HCT116 (cell line): ENCODE measurements at regions not wholly inside any gene's neighbourhood (a gene's known extent, or its start where the extent isn't known, plus 50 kb on each side); places are given as distances from the start of the nearest gene placed in this dataset.

Source experiments
- CTCF ChIP-seq, 3 experiments: fragments of 200-600 bp in 1 of 3; sonication (generic) in 1 of 3; IDR thresholded peaks in 2 of 3; conservative IDR thresholded peaks in 1 of 3; 2 replicates each; pipeline ENCODE4 v1.5.1; 2012 to 2017; ENCODE audit warnings: low read depth in 2 of 3, low read length in 2 of 3, antibody characterized with exemption in 1 of 3, borderline replicate concordance in 1 of 3, control low read depth in 1 of 3, mild to moderate bottlenecking in 1 of 3, mixed read lengths in 1 of 3, mixed run types in 1 of 3, moderate library complexity in 1 of 3; ENCODE audit not compliant: insufficient read depth in 1 of 3
- EZH2 ChIP-seq: fragments of 200-600 bp; sonication (generic); IDR thresholded peaks from 2 replicates; pipeline ENCODE4 v1.6.1; 2017; ENCODE audit warnings: antibody characterized with exemption, mixed run types
- JUND ChIP-seq: IDR thresholded peaks from 2 replicates; pipeline ENCODE4 v1.6.1; 2012
- RAD21 ChIP-seq: IDR thresholded peaks from 2 replicates; pipeline ENCODE4 v1.6.1; 2012; ENCODE audit warnings: low read depth, mild to moderate bottlenecking
- TF ChIP-seq, protein P1 (sequence below): IDR thresholded peaks from 2 replicates; pipeline ENCODE4 v1.6.1; 2012

DNA sequence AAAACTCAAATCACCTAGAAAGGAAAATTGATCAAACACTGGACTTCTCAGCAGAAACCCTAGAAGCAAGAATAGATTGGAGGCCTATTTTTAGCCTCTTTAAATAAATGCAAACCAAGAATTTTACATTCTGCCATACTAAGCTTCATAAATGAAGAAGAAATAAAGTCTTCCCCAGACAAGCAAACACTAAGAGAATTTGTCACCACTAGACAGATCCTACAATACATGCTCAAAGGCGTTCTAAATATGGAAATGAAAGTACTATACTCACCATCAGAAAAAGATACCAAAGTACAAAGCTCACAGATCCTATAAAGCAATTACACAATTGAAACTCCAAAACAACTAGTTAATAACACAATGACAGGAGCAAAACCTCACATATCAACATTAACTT is 578.1 kb downstream of the UQCRFS1 start:
- TF ChIP-seq, protein P1, sequence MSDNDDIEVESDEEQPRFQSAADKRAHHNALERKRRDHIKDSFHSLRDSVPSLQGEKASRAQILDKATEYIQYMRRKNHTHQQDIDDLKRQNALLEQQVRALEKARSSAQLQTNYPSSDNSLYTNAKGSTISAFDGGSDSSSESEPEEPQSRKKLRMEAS, result no peak
- no peak for TF ChIP-seq JUND
- TF ChIP-seq EZH2, result no peak
- no peak for TF ChIP-seq RAD21
- TF ChIP-seq CTCF (IDR thresholded peaks at IDR 0.05 in 2 of 3, conservative IDR thresholded peaks at IDR 0.05 in 1 of 3; ENCODE audit: borderline replicate concordance in 1 of 3, insufficient read depth in 1 of 3, low read depth in 2 of 3, low read length in 2 of 3), result no peak
